ENCODE measurements at regions not wholly inside any gene's neighbourhood (a gene's known extent, or its start where the extent isn't known, plus 50 kb on each side); places are given as distances from the start of the nearest gene placed in this dataset.

DNA sequence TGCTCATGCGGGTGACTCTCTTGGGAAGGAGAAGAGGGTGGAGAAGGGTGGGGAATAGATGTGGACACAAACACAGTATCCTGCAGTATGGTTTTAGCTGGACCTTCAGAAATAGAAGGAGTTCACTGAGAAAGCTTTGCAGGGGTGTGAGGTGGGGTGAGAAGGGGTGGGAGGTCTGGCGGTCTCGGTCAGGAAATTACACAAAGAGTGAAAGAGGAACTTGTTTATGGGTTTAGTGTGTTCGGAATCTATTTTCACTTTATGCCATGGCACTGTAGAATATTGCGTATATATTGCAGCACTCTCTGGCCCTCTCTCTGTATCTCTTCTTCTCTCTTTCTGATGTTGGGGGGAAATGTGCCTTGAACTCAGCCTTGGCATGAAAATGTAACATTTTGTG is 148.2 kb upstream of the GOT2 start:
- no peak for TF ChIP-seq TEAD4 (IDR thresholded peaks at IDR 0.05)
- TF ChIP-seq TCF12 (IDR thresholded peaks at IDR 0.05; ENCODE audit: low read depth): no peak
- TF ChIP-seq, protein P1, sequence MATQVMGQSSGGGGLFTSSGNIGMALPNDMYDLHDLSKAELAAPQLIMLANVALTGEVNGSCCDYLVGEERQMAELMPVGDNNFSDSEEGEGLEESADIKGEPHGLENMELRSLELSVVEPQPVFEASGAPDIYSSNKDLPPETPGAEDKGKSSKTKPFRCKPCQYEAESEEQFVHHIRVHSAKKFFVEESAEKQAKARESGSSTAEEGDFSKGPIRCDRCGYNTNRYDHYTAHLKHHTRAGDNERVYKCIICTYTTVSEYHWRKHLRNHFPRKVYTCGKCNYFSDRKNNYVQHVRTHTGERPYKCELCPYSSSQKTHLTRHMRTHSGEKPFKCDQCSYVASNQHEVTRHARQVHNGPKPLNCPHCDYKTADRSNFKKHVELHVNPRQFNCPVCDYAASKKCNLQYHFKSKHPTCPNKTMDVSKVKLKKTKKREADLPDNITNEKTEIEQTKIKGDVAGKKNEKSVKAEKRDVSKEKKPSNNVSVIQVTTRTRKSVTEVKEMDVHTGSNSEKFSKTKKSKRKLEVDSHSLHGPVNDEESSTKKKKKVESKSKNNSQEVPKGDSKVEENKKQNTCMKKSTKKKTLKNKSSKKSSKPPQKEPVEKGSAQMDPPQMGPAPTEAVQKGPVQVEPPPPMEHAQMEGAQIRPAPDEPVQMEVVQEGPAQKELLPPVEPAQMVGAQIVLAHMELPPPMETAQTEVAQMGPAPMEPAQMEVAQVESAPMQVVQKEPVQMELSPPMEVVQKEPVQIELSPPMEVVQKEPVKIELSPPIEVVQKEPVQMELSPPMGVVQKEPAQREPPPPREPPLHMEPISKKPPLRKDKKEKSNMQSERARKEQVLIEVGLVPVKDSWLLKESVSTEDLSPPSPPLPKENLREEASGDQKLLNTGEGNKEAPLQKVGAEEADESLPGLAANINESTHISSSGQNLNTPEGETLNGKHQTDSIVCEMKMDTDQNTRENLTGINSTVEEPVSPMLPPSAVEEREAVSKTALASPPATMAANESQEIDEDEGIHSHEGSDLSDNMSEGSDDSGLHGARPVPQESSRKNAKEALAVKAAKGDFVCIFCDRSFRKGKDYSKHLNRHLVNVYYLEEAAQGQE (IDR thresholded peaks at IDR 0.05; ENCODE audit: low read depth): no peak
- no peak for TF ChIP-seq EP300 (IDR thresholded peaks at IDR 0.05; ENCODE audit: borderline replicate concordance)
- no peak for TF ChIP-seq EGR1 (IDR thresholded peaks at IDR 0.05)
- TF ChIP-seq ZBTB7A (IDR thresholded peaks at IDR 0.05; ENCODE audit: low read depth): no peak
- TF ChIP-seq NFIC (IDR thresholded peaks at IDR 0.05): no peak
- no peak for TF ChIP-seq FOXM1 (IDR thresholded peaks at IDR 0.05; ENCODE audit: borderline replicate concordance, low read depth)
- TF ChIP-seq CREB1 (IDR thresholded peaks at IDR 0.05; ENCODE audit: low read depth): no peak
- no peak for TF ChIP-seq RAD21 (IDR thresholded peaks at IDR 0.05; ENCODE audit: low read depth)
- no peak for TF ChIP-seq CEBPB (IDR thresholded peaks at IDR 0.05)
- TF ChIP-seq TAF1 (IDR thresholded peaks at IDR 0.05; ENCODE audit: low read depth): no peak
- no peak for TF ChIP-seq YY1 (IDR thresholded peaks at IDR 0.05; ENCODE audit: low read depth)
- TF ChIP-seq, protein P2, sequence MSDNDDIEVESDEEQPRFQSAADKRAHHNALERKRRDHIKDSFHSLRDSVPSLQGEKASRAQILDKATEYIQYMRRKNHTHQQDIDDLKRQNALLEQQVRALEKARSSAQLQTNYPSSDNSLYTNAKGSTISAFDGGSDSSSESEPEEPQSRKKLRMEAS (IDR thresholded peaks at IDR 0.05): no peak
- TF ChIP-seq, protein P3, sequence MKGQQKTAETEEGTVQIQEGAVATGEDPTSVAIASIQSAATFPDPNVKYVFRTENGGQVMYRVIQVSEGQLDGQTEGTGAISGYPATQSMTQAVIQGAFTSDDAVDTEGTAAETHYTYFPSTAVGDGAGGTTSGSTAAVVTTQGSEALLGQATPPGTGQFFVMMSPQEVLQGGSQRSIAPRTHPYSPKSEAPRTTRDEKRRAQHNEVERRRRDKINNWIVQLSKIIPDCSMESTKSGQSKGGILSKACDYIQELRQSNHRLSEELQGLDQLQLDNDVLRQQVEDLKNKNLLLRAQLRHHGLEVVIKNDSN (IDR thresholded peaks at IDR 0.05): no peak

DNA sequence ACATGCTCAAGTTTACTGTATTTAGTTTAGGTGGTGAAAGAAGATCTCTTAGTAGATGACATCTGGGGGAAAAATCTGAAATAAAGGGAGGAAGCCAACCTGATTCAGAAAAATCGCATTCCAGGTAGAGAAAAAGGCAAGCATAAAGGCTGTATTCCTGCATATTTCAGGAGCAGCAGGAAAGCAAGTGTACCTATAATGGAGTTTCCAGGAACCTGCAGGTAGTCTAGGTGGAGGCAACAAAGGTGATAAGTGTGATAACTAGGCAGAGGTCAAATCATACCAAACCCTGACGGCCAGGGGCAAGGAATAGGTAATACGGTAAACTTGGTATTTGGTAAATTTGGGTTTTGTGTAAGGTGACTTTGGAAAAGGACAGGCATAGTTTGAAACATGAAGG is 132.8 kb upstream of the GOT2 start:
- no peak for TF ChIP-seq RAD21 (IDR thresholded peaks at IDR 0.05; ENCODE audit: low read depth)
- no peak for TF ChIP-seq CREB1 (IDR thresholded peaks at IDR 0.05; ENCODE audit: low read depth)
- TF ChIP-seq YY1 (IDR thresholded peaks at IDR 0.05; ENCODE audit: low read depth): no peak
- no peak for TF ChIP-seq TEAD4 (IDR thresholded peaks at IDR 0.05)
- TF ChIP-seq, protein P3 (IDR thresholded peaks at IDR 0.05): no peak
- no peak for TF ChIP-seq TAF1 (IDR thresholded peaks at IDR 0.05; ENCODE audit: low read depth)
- no peak for TF ChIP-seq TCF12 (IDR thresholded peaks at IDR 0.05; ENCODE audit: low read depth)

DNA sequence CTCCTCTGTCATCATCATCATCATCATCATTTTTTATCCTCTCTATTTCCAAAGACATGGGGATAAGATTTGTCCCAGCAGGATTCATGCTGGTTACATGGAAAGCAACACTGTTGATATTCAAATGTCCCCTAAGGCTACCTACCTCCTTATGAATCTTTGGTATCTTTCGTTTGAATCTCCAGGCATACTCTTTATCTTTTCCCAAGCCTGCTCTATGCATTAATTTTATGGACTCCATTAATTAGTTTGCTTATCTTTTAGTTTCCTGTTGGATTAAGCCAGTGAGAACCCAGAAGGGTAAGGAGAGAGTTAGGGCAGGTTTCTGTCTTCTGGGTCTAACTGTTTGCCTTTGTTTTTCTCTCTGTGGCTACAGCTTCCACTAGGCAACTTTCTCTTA is 129.6 kb upstream of the GOT2 start:
- no peak for TF ChIP-seq TCF12 (IDR thresholded peaks at IDR 0.05; ENCODE audit: low read depth)
- TF ChIP-seq RAD21 (IDR thresholded peaks at IDR 0.05; ENCODE audit: low read depth): no peak
- TF ChIP-seq ZBTB7A (IDR thresholded peaks at IDR 0.05; ENCODE audit: low read depth): no peak
- no peak for TF ChIP-seq TAF1 (IDR thresholded peaks at IDR 0.05; ENCODE audit: low read depth)
- TF ChIP-seq EGR1 (IDR thresholded peaks at IDR 0.05): no peak
- TF ChIP-seq CEBPB (IDR thresholded peaks at IDR 0.05): no peak
- TF ChIP-seq YY1 (IDR thresholded peaks at IDR 0.05; ENCODE audit: low read depth): no peak
- TF ChIP-seq, protein P3 (IDR thresholded peaks at IDR 0.05): no peak
- TF ChIP-seq, protein P2 (IDR thresholded peaks at IDR 0.05): no peak
- no peak for TF ChIP-seq FOXM1 (IDR thresholded peaks at IDR 0.05; ENCODE audit: borderline replicate concordance, low read depth)
- TF ChIP-seq TEAD4 (IDR thresholded peaks at IDR 0.05): no peak
- TF ChIP-seq EP300 (IDR thresholded peaks at IDR 0.05; ENCODE audit: borderline replicate concordance): no peak
- no peak for TF ChIP-seq NFIC (IDR thresholded peaks at IDR 0.05)
- no peak for TF ChIP-seq CREB1 (IDR thresholded peaks at IDR 0.05; ENCODE audit: low read depth)

DNA sequence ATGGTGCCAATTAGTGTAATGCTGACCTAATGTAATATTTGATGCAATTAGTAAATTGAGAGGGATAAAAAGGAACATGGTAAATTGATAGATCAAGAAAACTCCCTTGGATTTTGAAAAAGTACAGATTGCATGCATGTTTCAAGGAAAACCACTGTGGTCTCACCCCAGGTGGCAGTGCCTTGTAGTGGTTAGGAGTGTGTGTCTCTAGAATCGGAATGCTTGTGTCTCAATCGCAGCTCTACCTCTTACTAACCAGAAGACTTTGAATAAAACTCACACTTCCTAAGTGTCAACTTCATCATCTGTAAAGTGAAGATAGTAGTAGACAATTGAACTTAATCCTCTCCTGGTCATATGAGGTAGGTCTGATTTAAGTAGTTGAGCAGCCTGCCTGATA is 128.9 kb upstream of the GOT2 start:
- TF ChIP-seq, protein P3 (IDR thresholded peaks at IDR 0.05): no peak
- no peak for TF ChIP-seq YY1 (IDR thresholded peaks at IDR 0.05; ENCODE audit: low read depth)
- no peak for TF ChIP-seq FOXM1 (IDR thresholded peaks at IDR 0.05; ENCODE audit: borderline replicate concordance, low read depth)
- TF ChIP-seq, protein P1 (IDR thresholded peaks at IDR 0.05; ENCODE audit: low read depth): no peak
- TF ChIP-seq RAD21 (IDR thresholded peaks at IDR 0.05; ENCODE audit: low read depth): no peak

DNA sequence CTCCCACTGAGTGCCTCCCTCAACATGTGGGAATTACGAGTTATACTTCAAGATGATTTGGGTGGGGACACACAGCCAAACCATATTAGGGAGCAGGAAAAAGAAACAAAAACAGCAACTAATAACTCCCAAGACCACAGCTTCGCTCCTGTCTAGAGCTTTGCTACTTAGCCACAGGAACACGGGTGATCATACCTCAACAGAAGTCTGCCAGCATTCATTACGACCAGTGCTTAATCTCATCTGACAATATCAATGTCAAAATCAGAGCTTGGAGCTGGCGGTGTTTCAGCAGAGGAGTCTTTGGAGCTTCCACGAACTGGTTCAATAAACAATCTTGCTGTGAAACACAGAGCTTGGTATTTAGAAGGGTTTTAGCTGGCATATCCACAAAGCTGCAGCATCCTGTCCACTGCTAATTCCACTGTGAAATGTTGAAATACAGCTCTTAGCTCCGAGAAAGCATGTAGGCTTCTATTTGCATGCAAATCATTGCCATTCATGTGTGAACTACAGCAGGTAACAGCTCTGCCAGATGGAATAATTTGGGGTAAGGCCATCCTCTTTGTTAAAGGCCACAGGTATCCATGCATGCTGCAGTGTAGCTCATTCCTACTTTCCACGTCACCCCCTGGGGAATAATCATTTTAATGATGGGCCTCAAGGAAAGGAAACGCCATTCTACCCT is 128.4 kb upstream of the GOT2 start:
- TF ChIP-seq YY1 (IDR thresholded peaks at IDR 0.05; ENCODE audit: low read depth): no peak
- TF ChIP-seq, protein P1 (IDR thresholded peaks at IDR 0.05; ENCODE audit: low read depth): no peak
- no peak for TF ChIP-seq EGR1 (IDR thresholded peaks at IDR 0.05)
- no peak for TF ChIP-seq EP300 (IDR thresholded peaks at IDR 0.05; ENCODE audit: borderline replicate concordance)
- no peak for TF ChIP-seq TCF12 (IDR thresholded peaks at IDR 0.05; ENCODE audit: low read depth)
- TF ChIP-seq CEBPB (IDR thresholded peaks at IDR 0.05): no peak
- no peak for TF ChIP-seq TEAD4 (IDR thresholded peaks at IDR 0.05)
- TF ChIP-seq, protein P2 (IDR thresholded peaks at IDR 0.05): no peak
- TF ChIP-seq TAF1 (IDR thresholded peaks at IDR 0.05; ENCODE audit: low read depth): no peak
- no peak for TF ChIP-seq ZBTB7A (IDR thresholded peaks at IDR 0.05; ENCODE audit: low read depth)
